ENCODE measurements at regions not wholly inside any gene's neighbourhood (a gene's known extent, or its start where the extent isn't known, plus 50 kb on each side); places are given as distances from the start of the nearest gene placed in this dataset.

DNA sequence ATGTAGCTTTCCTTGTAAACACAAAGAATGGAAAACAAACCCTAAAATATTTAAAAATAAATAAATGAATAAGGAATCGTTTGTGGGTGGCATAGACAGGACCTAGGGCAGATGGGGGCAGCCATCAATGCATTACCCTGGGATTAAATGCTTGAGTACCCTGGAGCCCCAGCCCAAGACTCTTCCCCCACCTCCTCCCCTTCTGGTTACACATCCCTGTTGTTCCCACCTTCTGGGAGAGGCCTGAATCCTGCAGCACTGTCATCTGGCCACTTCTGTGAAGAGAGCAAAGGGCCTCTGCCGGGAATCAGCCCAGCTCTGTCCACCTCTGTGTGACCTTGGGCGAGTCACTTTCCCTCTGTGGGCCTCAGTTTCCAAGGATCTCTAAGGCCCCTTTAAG is 61.6 kb upstream of the COL13A1 start:
- DNase-seq (ENCODE audit: low read depth) = no peak

DNA sequence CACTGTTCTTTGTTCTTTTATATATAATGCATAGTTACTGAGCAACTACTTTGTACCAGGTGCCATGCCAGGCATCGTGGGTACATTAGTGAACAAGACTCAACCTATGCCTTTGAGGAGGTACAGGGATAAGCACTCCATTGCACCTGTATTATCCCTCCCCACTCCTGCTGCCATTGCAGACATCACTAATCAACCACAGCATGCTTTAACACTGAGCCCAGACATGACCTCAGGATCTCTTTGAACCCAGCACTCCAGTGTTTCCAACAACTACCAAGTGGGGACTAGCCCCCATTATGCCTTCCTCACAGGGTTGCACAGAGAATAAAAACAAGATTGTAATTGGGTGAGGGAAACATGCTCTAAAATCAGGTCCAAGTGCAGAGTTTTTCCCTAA is 60.5 kb upstream of the COL13A1 start:
- DNase-seq (ENCODE audit: low read depth) = no peak

DNA sequence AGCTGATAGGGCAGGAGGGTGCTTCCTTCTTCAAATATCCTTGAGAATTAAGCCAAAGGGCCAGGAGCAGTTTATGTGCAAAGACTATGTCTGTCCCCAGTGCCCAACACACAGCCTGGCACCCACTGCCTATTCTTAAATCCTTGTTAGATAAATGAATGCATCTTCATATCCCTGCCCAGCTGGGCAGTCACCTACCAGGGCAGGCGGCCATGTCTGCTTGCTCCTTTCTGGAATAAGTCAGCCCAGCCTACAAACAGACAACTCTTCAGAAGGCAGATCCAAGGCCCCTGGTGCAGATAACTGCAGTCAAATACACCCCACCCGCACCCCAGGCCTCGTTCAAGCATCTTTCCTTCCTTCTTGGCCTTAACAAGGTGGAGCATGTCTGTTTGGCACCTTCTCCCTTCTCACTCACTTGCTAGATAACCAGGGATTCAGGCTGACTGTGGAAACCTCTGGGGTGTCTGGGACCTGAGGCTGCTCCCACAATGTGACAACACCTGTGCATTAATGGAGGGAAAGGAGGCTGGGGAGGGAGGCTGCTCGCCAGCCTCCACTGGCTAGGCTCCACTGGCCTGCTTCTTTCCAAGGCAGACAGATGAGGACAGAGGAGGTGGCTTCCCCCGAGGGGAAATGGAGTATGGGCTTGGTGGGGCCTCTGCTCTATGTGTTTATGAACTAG is 59.9 kb upstream of the COL13A1 start:
- no peak for DNase-seq (ENCODE audit: low read depth)

DNA sequence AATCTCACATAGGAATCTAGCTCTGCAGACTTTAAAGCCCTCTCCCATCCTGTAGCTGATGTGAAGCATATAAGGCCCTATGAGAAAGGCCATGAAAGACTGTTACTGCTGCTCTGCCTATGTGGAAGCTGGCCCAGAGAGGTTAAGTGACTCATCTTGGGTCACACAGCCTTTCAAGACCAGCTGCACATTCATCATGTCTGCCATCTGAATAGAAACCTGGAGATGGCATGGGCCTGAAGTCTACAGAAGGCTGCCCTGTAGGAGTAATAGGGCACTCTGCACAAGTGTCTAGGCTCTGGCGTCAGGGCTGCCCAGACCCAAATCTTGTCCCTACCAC is 59.4 kb upstream of the COL13A1 start:
- peak; percentile 39 for DNase-seq (ENCODE audit: low read depth)

DNA sequence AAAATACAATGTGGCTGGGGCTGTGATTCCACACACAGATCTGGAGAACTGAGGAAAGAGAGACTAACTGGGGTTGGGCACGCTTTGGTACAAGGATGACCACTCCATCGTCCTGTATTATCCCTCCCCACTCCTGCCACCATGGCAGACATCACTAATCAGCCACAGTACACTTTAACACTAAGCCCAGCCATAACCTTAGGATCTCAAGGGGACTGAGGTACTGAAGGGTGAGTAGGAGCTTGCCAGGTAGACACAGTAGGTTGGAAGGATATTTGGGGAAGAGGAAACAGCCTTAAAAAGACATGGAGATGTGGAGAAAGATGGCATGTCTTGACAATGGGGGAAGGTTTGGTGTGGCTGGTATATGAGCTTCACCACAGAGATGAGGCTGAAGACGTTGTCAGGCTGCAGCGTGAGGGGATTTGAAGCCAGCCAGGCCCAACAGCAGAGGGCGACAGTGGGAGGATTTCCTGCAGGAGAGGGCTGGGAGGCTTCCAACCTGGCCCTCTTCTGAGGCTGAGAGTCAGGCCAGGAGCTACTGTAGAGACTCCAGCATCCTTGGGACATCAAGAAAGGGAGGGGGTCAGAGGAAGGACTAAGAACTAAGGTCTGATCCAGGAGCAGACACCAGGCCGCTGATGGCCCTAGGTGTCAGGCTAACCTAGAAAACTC is 58.6 kb upstream of the COL13A1 start:
- DNase-seq (ENCODE audit: low read depth) = peak; percentile 51

DNA sequence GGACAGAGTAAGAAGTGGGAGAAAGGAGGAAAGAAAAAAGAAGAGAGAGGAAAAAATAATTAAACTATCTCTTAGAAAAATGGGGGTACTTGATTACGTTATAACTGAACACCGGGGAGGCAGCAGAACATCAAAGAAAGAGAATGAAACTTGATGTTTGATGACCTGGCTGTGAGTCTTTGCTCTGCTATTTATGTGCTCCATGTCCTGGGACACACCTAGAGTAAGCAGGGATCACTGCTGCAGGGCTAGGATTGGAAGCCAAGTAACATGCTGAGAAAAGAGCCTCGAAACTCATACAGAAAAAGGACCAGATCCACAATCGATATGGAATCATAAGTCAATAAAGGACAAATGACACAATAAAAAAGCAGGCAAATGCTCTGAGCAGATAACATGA is 56.7 kb upstream of the COL13A1 start:
- DNase-seq (ENCODE audit: low read depth) = no peak

DNA sequence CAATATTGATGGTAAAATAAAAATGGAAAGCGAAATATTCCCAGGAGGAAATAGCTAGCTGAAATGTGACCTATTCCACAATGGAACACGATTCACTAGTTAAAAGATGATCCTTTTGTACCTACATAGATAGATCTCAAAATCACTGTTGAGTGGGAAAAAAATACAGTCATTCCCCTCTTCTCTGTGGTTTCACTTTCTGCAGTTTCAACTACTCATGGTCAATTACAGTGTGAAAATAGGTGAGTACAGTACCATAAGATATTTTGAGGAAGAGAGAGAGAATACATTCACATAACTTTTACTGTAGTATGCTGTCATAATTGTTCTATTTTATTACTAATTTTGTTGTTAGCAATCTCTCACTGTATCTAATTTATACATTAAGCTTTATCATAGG is 56.0 kb upstream of the COL13A1 start:
- DNase-seq (ENCODE audit: low read depth) = no peak

DNA sequence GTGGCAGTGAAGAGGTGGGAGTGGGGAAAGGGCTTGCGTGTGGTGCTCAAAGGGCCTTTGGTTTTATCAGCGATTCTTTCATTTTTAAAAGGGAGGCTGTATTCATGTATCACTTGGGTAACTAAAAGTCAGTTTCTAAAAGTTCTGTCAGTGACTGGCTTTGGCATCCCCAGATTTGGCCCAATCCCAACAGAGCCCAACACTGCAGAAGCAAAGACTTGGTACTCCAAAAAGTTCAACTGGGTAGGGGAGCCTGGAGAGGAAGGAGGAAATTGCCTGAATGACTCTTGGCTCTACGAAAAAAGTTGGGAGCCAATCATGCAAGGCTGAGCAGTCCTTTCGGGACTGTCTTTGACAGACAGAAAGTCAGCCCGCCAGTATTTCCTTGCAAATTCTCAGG is 54.5 kb upstream of the COL13A1 start:
- no peak for DNase-seq (ENCODE audit: low read depth)

DNA sequence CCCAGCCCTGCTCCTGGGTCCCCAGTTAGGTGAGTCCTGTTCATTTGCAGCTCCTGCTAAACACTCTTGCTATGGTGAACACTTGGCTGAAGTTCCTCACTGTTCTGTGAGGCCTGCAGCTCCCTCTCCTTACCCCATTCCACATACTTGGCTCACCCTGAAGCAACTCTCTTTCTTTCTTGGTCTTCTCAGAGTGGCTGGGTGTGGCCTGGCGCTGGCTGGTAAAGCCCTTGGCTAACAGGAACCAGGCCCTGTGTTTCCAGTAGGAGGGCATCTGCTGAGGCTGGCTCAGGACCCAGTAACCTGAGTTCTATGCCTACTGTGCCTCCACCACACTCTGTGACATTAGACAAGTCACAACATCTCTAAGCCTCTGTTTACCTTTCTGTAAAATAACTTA is 53.1 kb upstream of the COL13A1 start:
- DNase-seq (ENCODE audit: low read depth) = no peak

DNA sequence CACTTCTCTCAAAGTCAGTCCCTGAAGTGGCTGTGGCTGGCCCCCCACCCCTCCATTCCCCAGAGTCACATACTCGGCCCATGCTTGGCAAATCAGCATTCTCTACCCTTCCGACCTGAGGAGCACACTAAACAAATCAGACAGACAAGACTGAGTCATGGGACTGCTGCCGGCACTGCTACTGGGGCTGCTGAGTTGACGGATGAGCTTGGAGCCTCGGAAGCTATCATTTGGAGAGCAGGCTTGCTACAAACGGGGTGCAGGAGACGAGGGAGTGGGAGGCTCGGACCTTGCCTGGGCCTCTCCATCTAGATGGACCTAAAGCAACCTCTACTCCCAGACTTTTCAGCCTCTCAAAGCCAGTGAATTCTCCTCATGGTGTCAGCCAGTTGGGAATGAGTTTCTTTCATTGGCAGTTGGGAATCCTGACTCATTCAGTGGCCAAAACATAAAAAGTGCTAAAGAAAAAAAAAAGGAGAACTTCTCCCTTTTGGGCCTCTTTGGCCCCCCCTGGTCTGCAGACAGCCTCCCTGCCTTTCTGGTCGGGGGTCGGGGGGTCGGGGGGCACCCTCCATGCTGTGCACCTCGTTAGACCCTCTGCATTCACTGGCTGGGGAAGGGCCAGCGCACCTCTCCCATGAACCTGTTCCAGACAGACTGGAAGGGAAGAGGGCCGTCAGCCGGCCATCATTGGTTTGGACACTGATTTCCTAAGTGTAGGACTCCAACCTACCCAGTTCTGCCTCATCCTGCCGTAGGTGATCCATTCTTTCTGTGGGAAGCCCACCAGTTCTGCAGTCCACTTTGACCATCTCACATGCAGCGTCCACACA is 52.3 kb upstream of the COL13A1 start:
- no peak for DNase-seq (ENCODE audit: low read depth)

DNA sequence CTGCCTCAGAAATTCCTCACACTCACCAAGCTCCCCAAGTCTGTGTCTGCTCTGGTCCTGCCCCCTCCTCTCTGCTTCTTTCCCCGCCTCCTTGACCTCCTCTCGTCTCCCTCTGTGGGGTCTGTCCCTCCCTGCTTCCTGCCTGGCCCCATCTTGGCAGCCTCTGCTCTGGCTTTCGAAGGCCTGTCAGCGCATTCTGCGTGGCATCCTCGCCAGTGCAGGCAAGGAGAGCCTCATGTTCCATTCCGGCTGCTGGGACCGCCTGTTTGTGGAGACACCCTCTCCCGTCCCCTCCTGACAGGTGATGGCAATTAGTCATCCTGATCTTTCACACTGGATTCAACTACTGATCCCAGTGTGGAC is 51.7 kb upstream of the COL13A1 start:
- DNase-seq (ENCODE audit: low read depth) = no peak

DNA sequence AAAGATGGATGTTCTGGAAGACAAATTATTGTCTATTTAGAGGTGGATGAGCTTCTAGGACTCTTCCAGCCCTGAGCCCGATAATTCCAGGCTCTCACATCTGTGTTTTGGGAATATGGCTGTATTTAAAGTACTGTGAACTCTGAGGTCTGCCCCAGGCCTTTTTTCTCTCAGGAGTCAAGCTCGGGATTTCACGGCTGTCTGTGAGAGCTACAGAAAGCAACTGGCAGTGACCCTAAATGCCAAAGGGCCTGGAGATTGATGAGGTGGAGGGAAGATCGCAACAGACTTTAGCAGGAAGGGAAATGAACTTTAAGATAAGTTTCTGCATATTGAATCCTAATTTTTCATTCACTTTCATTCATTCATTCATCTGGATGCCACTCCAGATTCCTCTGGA is 51.0 kb upstream of the COL13A1 start:
- no peak for DNase-seq (ENCODE audit: low read depth)

DNA sequence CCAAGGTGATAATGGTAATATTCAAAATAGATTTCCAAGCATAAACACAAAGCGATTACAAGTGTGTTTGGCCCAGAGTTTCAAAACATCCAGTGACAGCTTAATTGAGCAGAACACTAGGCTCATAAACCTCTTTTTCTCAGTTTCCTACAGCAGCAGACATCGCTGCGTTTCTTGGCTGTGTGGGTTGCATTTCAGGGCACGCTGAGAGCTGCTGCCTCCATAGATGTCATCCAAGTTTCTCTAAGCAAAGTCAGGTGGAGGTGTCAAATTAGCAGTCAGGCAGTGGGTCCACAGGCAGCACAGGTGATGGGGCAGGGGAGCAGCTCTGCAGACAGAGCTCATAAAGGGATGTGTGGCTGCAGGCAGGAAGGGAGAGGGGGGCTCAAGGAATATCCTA is 50.5 kb upstream of the COL13A1 start:
- no peak for DNase-seq (ENCODE audit: low read depth)
